Mucosa of rectum (tissue), 2 donors: ENCODE measurements at regions not wholly inside any gene's neighbourhood (a gene's known extent, or its start where the extent isn't known, plus 50 kb on each side); places are given as distances from the start of the nearest gene placed in this dataset.

ENCODE experiments used
- H3K27ac ChIP-seq, 2 donors: one replicate each; pipeline ENCODE4 v1.7.0; 2013; ENCODE audit warnings: inconsistent platforms in 2 of 2, low read depth in 2 of 2, low read length in 2 of 2
- H3K27me3 ChIP-seq, 2 donors: one replicate each; pipeline ENCODE4 v1.7.0; 2013; ENCODE audit warnings: low read length in 2 of 2; ENCODE audit not compliant: control insufficient read depth in 2 of 2, insufficient read depth in 2 of 2
- H3K36me3 ChIP-seq, 2 donors: one replicate each; pipeline ENCODE4 v1.7.0; 2013; ENCODE audit warnings: low read length in 2 of 2; ENCODE audit not compliant: control insufficient read depth in 2 of 2, insufficient read depth in 2 of 2
- H3K4me1 ChIP-seq, 2 donors: one replicate each; pipeline ENCODE4 v1.7.0; 2013; ENCODE audit warnings: low read length in 2 of 2, mild to moderate bottlenecking in 1 of 2; ENCODE audit not compliant: control insufficient read depth in 2 of 2, insufficient read depth in 2 of 2
- H3K4me3 ChIP-seq, 2 donors: one replicate each; pipeline ENCODE4 v1.7.0; 2013; ENCODE audit warnings: low read length in 2 of 2
- H3K9ac ChIP-seq, 2 donors: one replicate each; pipeline ENCODE4 v1.7.0; 2013; ENCODE audit warnings: low read length in 2 of 2, low read depth in 1 of 2, mild to moderate bottlenecking in 1 of 2
- H3K9me3 ChIP-seq, 2 donors: one replicate each; pipeline ENCODE4 v1.7.0; 2013; ENCODE audit warnings: low read length in 2 of 2; ENCODE audit not compliant: control insufficient read depth in 2 of 2
- donor health status: healthy.
- donor health status: Normal muscosa, but diverticular disease.

GRCh38 chr4:177064116-177064515 is 245.6 kb upstream of the NEIL3 start:
- Histone ChIP-seq H3K9ac (no peak overlapping the region), H3K27me3 (no peaks in the 10 kb centered on the region), H3K27ac (no peak overlapping the region), H3K4me1 (no peaks in the 10 kb centered on the region), H3K4me3 (no peak overlapping the region), H3K9me3 (no peaks in the 10 kb centered on the region), H3K36me3 (no peaks in the 10 kb centered on the region)

- Histone ChIP-seq H3K9ac (no peak overlapping the region), H3K27me3 (no peaks in the 10 kb centered on the region), H3K36me3 (no peaks in the 10 kb centered on the region), H3K4me3 (no peak overlapping the region), H3K27ac (no peak overlapping the region), H3K9me3 (no peaks in the 10 kb centered on the region), H3K4me1 (no peaks in the 10 kb centered on the region)
These were observed 244.8 kb upstream of the NEIL3 start for GRCh38 chr4:177064729-177065394.

GRCh38 chr4:177066746-177067145 is 242.9 kb upstream of the NEIL3 start:
- no peak overlapping the region for H3K4me3 ChIP-seq
- no peaks in the 10 kb centered on the region for H3K27me3 ChIP-seq
- H3K9me3 ChIP-seq = no peaks in the 10 kb centered on the region
- no peak overlapping the region for H3K9ac ChIP-seq
- H3K4me1 ChIP-seq = no peaks in the 10 kb centered on the region
- no peak overlapping the region for H3K27ac ChIP-seq
- no peaks in the 10 kb centered on the region for H3K36me3 ChIP-seq

GRCh38 chr4:177070533-177071058 is 239.1 kb upstream of the NEIL3 start:
- Histone ChIP-seq H3K9ac (no peak overlapping the region), H3K4me1 (no peaks in the 10 kb centered on the region), H3K27ac (no peak overlapping the region), H3K9me3 (no peaks in the 10 kb centered on the region), H3K4me3 (no peak overlapping the region), H3K36me3 (no peaks in the 10 kb centered on the region), H3K27me3 (no peaks in the 10 kb centered on the region)

- no peaks in the 10 kb centered on the region for H3K4me1 ChIP-seq
- H3K27me3 ChIP-seq = no peaks in the 10 kb centered on the region
- no peaks in the 10 kb centered on the region for H3K36me3 ChIP-seq
- no peaks in the 10 kb centered on the region for H3K9me3 ChIP-seq
- no peak overlapping the region for H3K27ac ChIP-seq
- no peak overlapping the region for H3K9ac ChIP-seq
- no peak overlapping the region for H3K4me3 ChIP-seq
These were observed 232.3 kb upstream of the NEIL3 start for GRCh38 chr4:177077095-177077971.

- H3K4me1 ChIP-seq = no peaks in the 10 kb centered on the region
These were observed 230.3 kb upstream of the NEIL3 start for GRCh38 chr4:177079327-177079726.

GRCh38 chr4:177080388-177080787 is 229.3 kb upstream of the NEIL3 start:
- no peaks in the 10 kb centered on the region for H3K9me3 ChIP-seq
- H3K4me1 ChIP-seq = no peaks in the 10 kb centered on the region
- H3K27ac ChIP-seq = no peak overlapping the region
- no peak overlapping the region for H3K4me3 ChIP-seq
- H3K27me3 ChIP-seq = no peaks in the 10 kb centered on the region
- H3K36me3 ChIP-seq = no peaks in the 10 kb centered on the region
- no peak overlapping the region for H3K9ac ChIP-seq

More at GRCh38 chr4:177079327-177079726, 230.3 kb upstream of the NEIL3 start:
- no peaks in the 10 kb centered on the region for H3K9me3 ChIP-seq
- H3K27ac ChIP-seq = no peak overlapping the region
- no peaks in the 10 kb centered on the region for H3K27me3 ChIP-seq
- H3K36me3 ChIP-seq = no peaks in the 10 kb centered on the region
- no peak overlapping the region for H3K4me3 ChIP-seq
- H3K9ac ChIP-seq = no peak overlapping the region

- H3K9ac ChIP-seq = no peak overlapping the region
- no peak overlapping the region for H3K4me3 ChIP-seq
- no peaks in the 10 kb centered on the region for H3K27me3 ChIP-seq
- H3K36me3 ChIP-seq = no peaks in the 10 kb centered on the region
- no peak overlapping the region for H3K27ac ChIP-seq
- no peaks in the 10 kb centered on the region for H3K9me3 ChIP-seq
- H3K4me1 ChIP-seq = no peaks in the 10 kb centered on the region
These were observed 222.6 kb upstream of the NEIL3 start for GRCh38 chr4:177087060-177087459.

- Histone ChIP-seq H3K27ac (no peak overlapping the region), H3K4me1 (no peaks in the 10 kb centered on the region), H3K36me3 (no peaks in the 10 kb centered on the region), H3K27me3 (no peaks in the 10 kb centered on the region), H3K9me3 (no peaks in the 10 kb centered on the region), H3K4me3 (no peak overlapping the region), H3K9ac (no peak overlapping the region)
These were observed 222.2 kb upstream of the NEIL3 start for GRCh38 chr4:177087499-177087898.

- H3K4me3 ChIP-seq = no peak overlapping the region
- no peak overlapping the region for H3K27ac ChIP-seq
- H3K4me1 ChIP-seq = no peaks in the 10 kb centered on the region
- no peak overlapping the region for H3K9ac ChIP-seq
- no peaks in the 10 kb centered on the region for H3K27me3 ChIP-seq
- no peaks in the 10 kb centered on the region for H3K36me3 ChIP-seq
- no peaks in the 10 kb centered on the region for H3K9me3 ChIP-seq
These were observed 218.2 kb upstream of the NEIL3 start for GRCh38 chr4:177091515-177091914.
